ENCODE measurements at regions not wholly inside any gene's neighbourhood (a gene's known extent, or its start where the extent isn't known, plus 50 kb on each side); places are given as distances from the start of the nearest gene placed in this dataset.

GRCh38 chr14:23829736-23830471, 123.7 kb upstream of the DHRS4 start:
- Histone ChIP-seq H4K20me1 (ENCODE audit: control insufficient read depth, insufficient read depth, insufficient read length) (no peaks in the 10 kb centered on the region), H3K23me2 (ENCODE audit: insufficient read length, low read depth, low read length, poor library complexity, severe bottlenecking) (no peaks in the 10 kb centered on the region), H3K27ac (ENCODE audit: insufficient read length, low read depth, low read length) (no peak overlapping the region), H2AFZ (ENCODE audit: low read length) (no peak overlapping the region), H3K9ac (ENCODE audit: extremely low read depth, insufficient read length, low read length) (no peak overlapping the region), H2BK5ac (ENCODE audit: insufficient read length, low read length) (no peak overlapping the region), H3K23ac (ENCODE audit: insufficient read length, low read depth, low read length) (no peak overlapping the region), H2BK12ac (ENCODE audit: insufficient read length, low read depth, low read length) (no peak overlapping the region), H3K56ac (ENCODE audit: insufficient read length, low read depth, low read length) (no peak overlapping the region), H4K5ac (ENCODE audit: insufficient read length, low read depth, low read length) (no peak overlapping the region), H3K4ac (ENCODE audit: low read depth, low read length) (no peak overlapping the region), H2AK5ac (ENCODE audit: insufficient read length, low read length) (no peak overlapping the region), H2BK15ac (ENCODE audit: low read depth, low read length) (no peak overlapping the region), H3K79me2 (ENCODE audit: insufficient read depth, low read length) (no peaks in the 10 kb centered on the region), H3K14ac (ENCODE audit: insufficient read depth, low read length) (no peak overlapping the region), H3K4me1 (ENCODE audit: insufficient read depth, low read length) (no peaks in the 10 kb centered on the region), H3K9me3 (ENCODE audit: control insufficient read depth, low read depth, low read length) (peaks cover 35% of the 10 kb centered on the region), H3K79me1 (ENCODE audit: insufficient read depth, low read depth, low read length, poor library complexity, severe bottlenecking) (no peaks in the 10 kb centered on the region), H3K18ac (ENCODE audit: insufficient read length, low read depth, low read length) (no peak overlapping the region), H4K91ac (ENCODE audit: insufficient read length, low read depth, low read length) (no peak overlapping the region), H2BK120ac (ENCODE audit: low read depth, low read length, poor library complexity, severe bottlenecking) (no peak overlapping the region), H4K8ac (replicated peaks; ENCODE audit: insufficient read length, low read depth, low read length) (no peak overlapping the region), H3T11ph (ENCODE audit: low read length) (no peak overlapping the region), H3K4me2 (ENCODE audit: insufficient read depth, insufficient read length, low read length) (no peak overlapping the region), H2BK20ac (ENCODE audit: low read depth, low read length, poor library complexity, severe bottlenecking) (no peak overlapping the region), H3K27me3 (ENCODE audit: insufficient read depth, low read length) (no peaks in the 10 kb centered on the region)
- Mint-ChIP-seq H3K36me3 (ENCODE audit: insufficient read depth in 1 of 3, low read depth in 3 of 3) (peaks cover 0 to 18% (median 0%) of the 10 kb centered on the region in 3 experiments; a peak in 3 of 7 replicates), H3K27ac (no peak overlapping the region), H3K4me1 (no peaks in the 10 kb centered on the region), H3K27me3 (ENCODE audit: low read depth) (peaks cover 1% of the 10 kb centered on the region; the same call in 1 of the 2 replicates), H3K9me3 (peaks cover 0 to 56% of the 10 kb centered on the region in 2 experiments; a peak in 2 of 5 replicates), H3K4me3 (no peak overlapping the region)
- no peak for TF ChIP-seq CTCF (conservative IDR thresholded peaks at IDR 0.05)
- WGBS (ENCODE audit: extremely low coverage, insufficient read length, low lambda C conversion rate): no CpG with 5 or more reads among the region's 2 CpGs
- DNase-seq: no peak
